H1 (cell line): ENCODE measurements at regions not wholly inside any gene's neighbourhood (a gene's known extent, or its start where the extent isn't known, plus 50 kb on each side); places are given as distances from the start of the nearest gene placed in this dataset.

ENCODE experiments used
- CTCF ChIA-PET: fragments of 300-600 bp; sonication (Branson Sonifier 250); formaldehyde crosslinking; loops from one replicate; lab custom pipeline; 2021; ENCODE audit not compliant: partially characterized antibody; lab: Charles Lee
- POLR2A ChIA-PET: fragments of 300-600 bp; sonication (Branson Sonifier 250); formaldehyde crosslinking; loops from one replicate; lab custom pipeline; 2021; ENCODE audit warnings: inconsistent platforms; ENCODE audit not compliant: partially characterized antibody; lab: Charles Lee
- DNase-seq, 2 experiments: peaks; one replicate each; pipeline versions ENCODE4 v3.0.0 to v3.0.0-alpha.2; 2010 to 2022; ENCODE audit warnings: low spot score in 2 of 2, low read depth in 1 of 2, mixed read lengths in 1 of 2
- FAIRE-seq: peaks from 2 replicates; lab custom pipeline; 2011; peaks lifted over from hg19 to GRCh38; lab: Jason Lieb, UNC
- H2AFZ ChIP-seq: 2 replicates; pipeline ENCODE4 v1.8.1; 2012; ENCODE audit warnings: low read length, inconsistent platforms
- H2AK5ac ChIP-seq: 2 replicates; pipeline ENCODE4 v1.6.1; 2013; ENCODE audit warnings: low read depth, low read length
- H2BK120ac ChIP-seq: replicated peaks from 2 replicates; pipeline ENCODE3; 2013; ENCODE audit warnings: low read depth, low read length, inconsistent platforms
- H2BK12ac ChIP-seq: 2 replicates; pipeline ENCODE4 v1.6.1; 2013; ENCODE audit warnings: low read depth, low read length
- H2BK15ac ChIP-seq: 2 replicates; pipeline ENCODE4 v1.6.1; 2013; ENCODE audit warnings: low read length
- H2BK20ac ChIP-seq: 2 replicates; pipeline ENCODE4 v1.6.1; 2013; ENCODE audit warnings: low read length
- H2BK5ac ChIP-seq: 2 replicates; pipeline ENCODE4 v1.6.1; 2013; ENCODE audit warnings: low read depth, low read length
- H3K14ac ChIP-seq: 2 replicates; pipeline ENCODE4 v1.6.1; 2013; ENCODE audit warnings: inconsistent platforms; ENCODE audit not compliant: insufficient read length
- H3K18ac ChIP-seq: 2 replicates; pipeline ENCODE4 v1.6.1; 2013; ENCODE audit warnings: low read length; ENCODE audit errors: extremely low read depth
- H3K23ac ChIP-seq: 2 replicates; pipeline ENCODE4 v1.6.1; 2013; ENCODE audit warnings: inconsistent platforms; ENCODE audit not compliant: insufficient read length
- H3K23me2 ChIP-seq: 2 replicates; pipeline ENCODE4 v1.6.1; 2013; ENCODE audit warnings: low read depth, low read length
- H3K27ac ChIP-seq: 2 replicates; pipeline ENCODE4 v1.6.1; 2011; ENCODE audit warnings: low read depth, low read length, inconsistent platforms
- H3K27me3 ChIP-seq, 4 experiments: replicated peaks in 1 of 4; 1 replicate in 1 of 4; 2 replicates in 3 of 4; pipeline versions ENCODE4 v1.6.1 to v1.8.1; 2011 to 2013; ENCODE audit warnings: low read length in 3 of 4, mild to moderate bottlenecking in 3 of 4, inconsistent platforms in 2 of 4, mixed read lengths in 2 of 4, moderate library complexity in 1 of 4; ENCODE audit not compliant: control insufficient read depth in 3 of 4, insufficient read depth in 3 of 4; ENCODE audit errors: extremely low read depth in 1 of 4
- H3K36me3 ChIP-seq, 4 experiments: 2 replicates each; pipeline versions ENCODE4 v1.6.1 to v1.8.1; 2011 to 2013; ENCODE audit warnings: mild to moderate bottlenecking in 4 of 4, low read length in 3 of 4, moderate library complexity in 2 of 4, control low read depth in 1 of 4, inconsistent platforms in 1 of 4; ENCODE audit not compliant: insufficient read depth in 4 of 4, control insufficient read depth in 2 of 4
- H3K4ac ChIP-seq: replicated peaks from 2 replicates; pipeline ENCODE3; 2013; ENCODE audit warnings: low read length, low read depth, mixed read lengths, inconsistent platforms; ENCODE audit not compliant: insufficient read length
- H3K4me1 ChIP-seq, 4 experiments: replicated peaks in 1 of 4; 1 replicate in 1 of 4; 2 replicates in 3 of 4; pipeline versions ENCODE4 v1.6.1 to v1.8.1; 2011 to 2013; ENCODE audit warnings: low read length in 3 of 4, inconsistent platforms in 2 of 4, mixed read lengths in 1 of 4; ENCODE audit not compliant: insufficient read depth in 4 of 4, control insufficient read depth in 3 of 4
- H3K4me2 ChIP-seq, 2 experiments: 2 replicates each; pipeline versions ENCODE4 v1.6.1 to v1.8.1; 2011 to 2013; ENCODE audit warnings: low read depth in 2 of 2, low read length in 2 of 2, control low read depth in 1 of 2, inconsistent platforms in 1 of 2, mild to moderate bottlenecking in 1 of 2; ENCODE audit not compliant: insufficient read depth in 1 of 2
- H3K4me3 ChIP-seq, 4 experiments: fragments of 200-600, 300-600 bp in 1 of 4; sonication (generic), shearing (Covaris generic), sonication (Bioruptor Twin) in 1 of 4; 2 replicates each; pipeline versions ENCODE4 v1.5.1 to v1.8.1; 2011 to 2016; ENCODE audit warnings: low read length in 4 of 4, low read depth in 3 of 4, control low read depth in 2 of 4, inconsistent platforms in 2 of 4, mild to moderate bottlenecking in 2 of 4, mixed read lengths in 1 of 4, moderate library complexity in 1 of 4; ENCODE audit not compliant: insufficient read depth in 2 of 4; ENCODE audit errors: extremely low read depth in 1 of 4
- H3K56ac ChIP-seq: replicated peaks from 2 replicates; pipeline ENCODE3; 2013; ENCODE audit warnings: low read depth, mild to moderate bottlenecking, mixed read lengths, low read length, inconsistent platforms; ENCODE audit not compliant: insufficient read length
- H3K79me1 ChIP-seq: 2 replicates; pipeline ENCODE4 v1.6.1; 2013; ENCODE audit warnings: low read depth, low read length, control low read depth
- H3K79me2 ChIP-seq, 2 experiments: 2 replicates each; pipeline versions ENCODE4 v1.6.1 to v1.8.1; 2012 to 2013; ENCODE audit warnings: low read length in 2 of 2, mild to moderate bottlenecking in 2 of 2, inconsistent platforms in 1 of 2; ENCODE audit not compliant: insufficient read depth in 2 of 2, control insufficient read depth in 1 of 2
- H3K9ac ChIP-seq, 4 experiments: replicated peaks in 1 of 4; 1 replicate in 1 of 4; 2 replicates in 3 of 4; pipeline versions ENCODE4 v1.6.1 to v1.8.1; 2011 to 2013; ENCODE audit warnings: low read depth in 3 of 4, low read length in 3 of 4, control low read depth in 2 of 4, mild to moderate bottlenecking in 2 of 4, moderate library complexity in 2 of 4, inconsistent platforms in 1 of 4; ENCODE audit errors: extremely low read depth in 1 of 4
- H3K9me3 ChIP-seq, 2 experiments: 2 replicates each; pipeline versions ENCODE4 v1.6.1 to v1.8.1; 2012 to 2013; ENCODE audit warnings: mild to moderate bottlenecking in 2 of 2, moderate library complexity in 2 of 2, control low read depth in 1 of 2, inconsistent platforms in 1 of 2, low read depth in 1 of 2, low read length in 1 of 2, mixed read lengths in 1 of 2; ENCODE audit not compliant: insufficient read depth in 2 of 2
- H4K20me1 ChIP-seq, 2 experiments: replicated peaks in 1 of 2; 2 replicates each; pipeline versions ENCODE3 to v1.8.1; 2011 to 2013; ENCODE audit warnings: inconsistent platforms in 2 of 2, low read length in 2 of 2, mild to moderate bottlenecking in 1 of 2; ENCODE audit not compliant: insufficient read depth in 2 of 2, control insufficient read depth in 1 of 2
- H4K5ac ChIP-seq: 2 replicates; pipeline ENCODE4 v1.6.1; 2013; ENCODE audit warnings: low read length, low read depth, mixed read lengths, inconsistent platforms; ENCODE audit not compliant: insufficient read length
- H4K8ac ChIP-seq: 2 replicates; pipeline ENCODE4 v1.8.0; 2013; ENCODE audit warnings: mild to moderate bottlenecking, moderate library complexity, low read length, inconsistent platforms; ENCODE audit not compliant: insufficient read depth; ENCODE audit errors: extremely low read depth
- H4K91ac ChIP-seq: replicated peaks from 2 replicates; pipeline ENCODE3; 2013; ENCODE audit warnings: low read length, mixed read lengths, inconsistent platforms; ENCODE audit not compliant: insufficient read length
- BRCA1 ChIP-seq: IDR thresholded peaks from 2 replicates; pipeline ENCODE4 v1.6.1; 2012; ENCODE audit warnings: low read depth, low read length, improper control_type of control experiment
- CHD2 ChIP-seq: IDR thresholded peaks from 2 replicates; pipeline ENCODE4 v1.6.1; 2012; ENCODE audit warnings: low read length, improper control_type of control experiment
- KDM5A ChIP-seq: fragments of 200-600 bp; IDR thresholded peaks from 2 replicates; pipeline ENCODE4 v1.7.1; 2012; ENCODE audit warnings: mild to moderate bottlenecking, low read length, inconsistent platforms, mixed read lengths
- NRF1 ChIP-seq: IDR thresholded peaks from 2 replicates; pipeline ENCODE4 v1.6.1; 2011; ENCODE audit warnings: mild to moderate bottlenecking, low read depth, low read length, improper control_type of control experiment
- RXRA ChIP-seq: IDR thresholded peaks from 2 replicates; pipeline ENCODE4 v1.6.1; 2011; ENCODE audit warnings: low read depth, mild to moderate bottlenecking, low read length, moderate library complexity; ENCODE audit not compliant: insufficient read depth
- SIRT6 ChIP-seq: IDR thresholded peaks from one replicate; pipeline ENCODE4 v1.7.1; 2012; ENCODE audit warnings: low read length, inconsistent platforms
- SP2 ChIP-seq: IDR thresholded peaks from 2 replicates; pipeline ENCODE4 v1.6.1; 2012; ENCODE audit warnings: mild to moderate bottlenecking, low read length, inconsistent platforms
- TEAD4 ChIP-seq: IDR thresholded peaks from 2 replicates; pipeline ENCODE4 v1.6.1; 2012; ENCODE audit warnings: low read depth, low read length, inconsistent platforms, mixed read lengths
- USF2 ChIP-seq: IDR thresholded peaks from 2 replicates; pipeline ENCODE4 v1.6.1; 2011; ENCODE audit warnings: low read length, improper control_type of control experiment
- WGBS, 2 experiments: shearing (Covaris generic) in 1 of 2; methylation state at CpG; one replicate each; pipeline versions ENCODE4 v1.1.6 to v1.1.7; 2013 to 2015; ENCODE audit warnings: low lambda C conversion rate in 2 of 2, mixed read lengths in 2 of 2, inconsistent platforms in 1 of 2, low coverage in 1 of 2, missing lambda C conversion rate in 1 of 2; ENCODE audit not compliant: insufficient replicate concordance in 2 of 2, insufficient coverage in 1 of 2, insufficient read length in 1 of 2; ENCODE audit errors: extremely low coverage in 1 of 2, missing lambda C conversion rate in 1 of 2; 5-methylcytosine and 5-hydroxymethylcytosine counted together

GRCh38 chr3:39626198-39626597 lies 158.7 kb downstream of the MOBP start:
- Histone ChIP-seq H3K27me3 (no peaks in the 10 kb centered on the region), H2BK20ac (no peak overlapping the region), H3K18ac (no peak overlapping the region), H3K9ac (no peak overlapping the region), H3K79me2 (no peaks in the 10 kb centered on the region), H4K20me1 (no peaks in the 10 kb centered on the region), H2AK5ac (no peak overlapping the region), H3K4me2 (no peak overlapping the region), H3K36me3 (no peaks in the 10 kb centered on the region), H4K8ac (no peak overlapping the region), H3K4me3 (no peak overlapping the region), H3K27ac (no peak overlapping the region), H3K23ac (no peak overlapping the region), H2BK120ac (no peak overlapping the region), H4K91ac (no peak overlapping the region), H3K79me1 (no peaks in the 10 kb centered on the region; the same call in 1 of the 2 replicates), H3K23me2 (no peaks in the 10 kb centered on the region), H2BK12ac (no peak overlapping the region), H2AFZ (no peak overlapping the region), H2BK5ac (no peak overlapping the region), H3K14ac (no peak overlapping the region), H3K4ac (no peak overlapping the region), H2BK15ac (no peak overlapping the region), H3K56ac (no peak overlapping the region), H3K9me3 (no peaks in the 10 kb centered on the region), H3K4me1 (no peaks in the 10 kb centered on the region; a peak in 2 of 7 replicates), H4K5ac (no peak overlapping the region)
- CTCF ChIA-PET: no interaction called here
- 81% methylated on average over 1 of the region's 1 CpG; no CpG with 5 or more reads in 1 of the 2 experiments for WGBS, 2 experiments
- POLR2A ChIA-PET: no interaction called here
- TF ChIP-seq SP2 (no peak), TEAD4 (no peak), SIRT6 (no peak), BRCA1 (no peak), USF2 (no peak), RXRA (no peak), KDM5A (no peak), CHD2 (no peak), NRF1 (no peak)
- no peak for FAIRE-seq
- DNase-seq: no peak
